HG03457 (cell line): ENCODE measurements at regions not wholly inside any gene's neighbourhood (a gene's known extent, or its start where the extent isn't known, plus 50 kb on each side); places are given as distances from the start of the nearest gene placed in this dataset.

Source experiments
- ATAC-seq: cut with Tn5 transposase; IDR thresholded peaks from one replicate; pipeline ENCODE4 v1.9.1; 2021; ENCODE audit warnings: moderate number of reproducible peaks; ENCODE audit not compliant: unreplicated experiment

- ATAC-seq: no peak
Observed at GRCh38 chr2:129760669-129761068, 218.8 kb upstream of the RAB6C start.

- no peak for ATAC-seq
Observed at GRCh38 chr2:129761569-129762021, 217.9 kb upstream of the RAB6C start.

GRCh38 chr2:129762386-129763189, 216.9 kb upstream of the RAB6C start:
- no peak for ATAC-seq

- ATAC-seq: no peak
Observed at GRCh38 chr2:129763190-129763846, 216.1 kb upstream of the RAB6C start.

- no peak for ATAC-seq
Observed at GRCh38 chr2:129763966-129764365, 215.5 kb upstream of the RAB6C start.

GRCh38 chr2:129764376-129765325, 214.8 kb upstream of the RAB6C start:
- ATAC-seq: no peak

GRCh38 chr2:129765326-129765677, 214.2 kb upstream of the RAB6C start:
- ATAC-seq: no peak

GRCh38 chr2:129765678-129766351, 213.7 kb upstream of the RAB6C start:
- no peak for ATAC-seq

GRCh38 chr2:129766374-129766993, 213.0 kb upstream of the RAB6C start:
- ATAC-seq: no peak

GRCh38 chr2:129767346-129768035, 212.0 kb upstream of the RAB6C start:
- no peak for ATAC-seq

- ATAC-seq: no peak
Observed at GRCh38 chr2:129768036-129768386, 211.5 kb upstream of the RAB6C start.

GRCh38 chr2:129768485-129769184, 210.8 kb upstream of the RAB6C start:
- no peak for ATAC-seq

- no peak for ATAC-seq
Observed at GRCh38 chr2:129769185-129769991, 210.1 kb upstream of the RAB6C start.

- no peak for ATAC-seq
Observed at GRCh38 chr2:129771418-129772189, 207.9 kb upstream of the RAB6C start.

- no peak for ATAC-seq
Observed at GRCh38 chr2:129772190-129772579, 207.3 kb upstream of the RAB6C start.

GRCh38 chr2:129775952-129776653, 203.4 kb upstream of the RAB6C start:
- no peak for ATAC-seq

- no peak for ATAC-seq
Observed at GRCh38 chr2:129777146-129777545, 202.3 kb upstream of the RAB6C start.
